ENCODE measurements at regions not wholly inside any gene's neighbourhood (a gene's known extent, or its start where the extent isn't known, plus 50 kb on each side); places are given as distances from the start of the nearest gene placed in this dataset.

DNA sequence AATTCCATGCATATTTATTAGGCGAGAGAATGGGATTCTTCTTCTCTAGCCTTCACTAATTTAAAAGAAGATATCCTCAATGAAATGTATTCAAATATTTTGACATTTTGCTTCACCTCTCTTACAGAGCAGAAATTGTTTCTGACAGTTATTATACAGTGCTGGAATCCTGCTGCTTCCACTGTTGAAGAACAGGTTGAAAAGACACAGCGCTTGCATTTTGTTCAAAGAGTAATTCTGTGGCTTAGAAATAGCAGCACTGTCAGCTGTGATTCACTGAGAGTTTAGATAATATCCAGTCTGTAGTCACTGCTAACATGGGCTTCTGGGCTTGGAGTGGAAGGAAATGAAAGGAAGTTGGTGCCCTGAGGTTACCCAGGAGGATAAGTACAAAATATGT lies 117.1 kb upstream of the FBXL4 start:
- ATAC-seq, result no peak

DNA sequence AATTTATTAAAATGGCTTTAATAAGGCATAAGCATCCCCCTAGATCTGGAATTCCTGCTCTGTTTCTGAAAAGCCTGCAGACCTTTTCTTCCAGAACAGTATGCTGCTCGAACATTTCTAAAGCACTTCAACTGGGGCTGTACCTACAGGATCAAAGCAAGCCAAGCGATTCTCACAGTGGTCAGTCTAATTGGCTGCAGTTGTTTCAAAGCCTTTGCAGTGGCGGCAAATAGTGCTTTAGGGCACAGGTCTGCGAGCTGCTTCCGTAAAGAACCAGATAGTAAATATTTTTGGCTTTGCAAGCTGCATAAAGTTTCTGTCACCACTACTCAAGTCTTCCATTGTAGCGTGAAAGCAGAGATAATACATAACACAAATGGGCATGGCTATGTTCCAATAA lies 88.9 kb upstream of the FBXL4 start:
- ATAC-seq, result no peak

DNA sequence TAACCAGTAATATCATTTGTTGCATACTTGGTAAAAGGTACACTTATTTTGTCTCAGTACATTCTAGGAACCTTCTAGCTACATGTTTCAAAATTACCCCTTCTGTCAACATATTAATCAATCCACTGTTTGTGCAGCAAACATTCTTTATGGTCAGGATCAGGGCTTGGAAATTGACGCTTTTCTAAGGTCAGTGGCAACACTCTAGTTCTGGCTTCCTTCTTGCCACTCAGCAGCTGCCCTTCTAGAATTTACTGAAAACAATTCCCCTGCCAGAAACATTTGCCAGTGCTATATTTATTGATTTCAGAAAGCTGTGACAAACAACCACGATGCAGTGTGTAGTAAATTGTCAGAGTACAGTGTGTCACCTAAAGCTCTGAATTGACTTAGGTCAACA lies 84.7 kb upstream of the FBXL4 start:
- ATAC-seq, result no peak

DNA sequence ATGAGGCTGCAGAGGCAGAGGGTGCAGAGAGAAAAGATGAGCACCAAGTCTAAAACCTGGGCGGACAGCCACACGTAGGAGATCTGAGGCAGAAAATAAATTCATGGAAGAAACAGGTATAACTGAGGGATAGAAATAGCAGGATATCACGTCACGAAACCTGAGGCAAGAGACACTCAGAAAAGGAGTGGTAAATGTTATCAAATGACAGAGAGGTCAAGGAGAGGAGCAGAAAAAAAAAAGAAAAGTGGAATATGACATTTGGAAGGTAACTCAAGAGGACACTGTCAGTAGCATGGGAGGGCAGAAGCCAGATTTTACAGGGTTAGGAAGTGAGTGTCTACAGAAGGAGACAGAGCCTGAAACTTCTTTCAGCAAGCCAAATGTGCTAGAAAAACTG lies 84.2 kb upstream of the FBXL4 start:
- no peak for ATAC-seq

DNA sequence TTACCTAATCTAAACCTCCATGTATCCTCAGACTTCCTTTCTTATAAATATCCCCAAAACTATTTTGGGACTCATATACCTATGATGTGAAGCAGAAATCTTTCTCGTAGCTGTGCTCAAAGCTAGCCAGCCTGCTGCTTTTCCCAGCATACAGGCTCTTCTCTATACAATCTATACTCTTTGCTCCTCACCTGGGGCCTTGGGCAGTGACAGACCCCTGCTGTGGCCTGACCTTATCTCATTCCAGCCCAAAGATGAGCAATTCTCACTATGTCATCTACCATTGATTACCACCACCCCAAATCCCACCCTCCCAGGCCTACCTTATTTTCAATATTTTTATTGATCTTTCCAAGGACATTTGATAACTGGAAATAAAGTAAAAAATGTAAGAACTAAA lies 83.2 kb upstream of the FBXL4 start:
- no peak for ATAC-seq

DNA sequence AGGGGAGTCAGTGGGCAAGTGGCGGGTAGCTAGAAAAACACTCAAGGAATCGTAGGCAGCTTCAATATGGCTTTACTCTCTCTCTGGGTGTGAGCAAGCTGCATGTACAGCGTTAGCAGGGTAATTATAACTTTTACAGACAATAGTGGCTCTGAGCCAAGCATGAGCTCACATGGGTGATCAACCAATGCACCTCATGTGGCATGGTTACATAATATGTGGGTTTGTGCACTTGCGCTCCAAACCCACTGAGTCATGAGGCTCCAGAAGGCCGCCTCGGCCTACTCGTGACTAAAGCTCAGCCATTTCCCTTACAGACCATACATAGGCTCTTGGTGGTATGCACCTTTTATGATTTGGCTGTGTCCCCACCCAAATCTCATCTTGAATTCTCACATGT lies 78.4 kb upstream of the FBXL4 start:
- ATAC-seq, result peak; percentile 80

DNA sequence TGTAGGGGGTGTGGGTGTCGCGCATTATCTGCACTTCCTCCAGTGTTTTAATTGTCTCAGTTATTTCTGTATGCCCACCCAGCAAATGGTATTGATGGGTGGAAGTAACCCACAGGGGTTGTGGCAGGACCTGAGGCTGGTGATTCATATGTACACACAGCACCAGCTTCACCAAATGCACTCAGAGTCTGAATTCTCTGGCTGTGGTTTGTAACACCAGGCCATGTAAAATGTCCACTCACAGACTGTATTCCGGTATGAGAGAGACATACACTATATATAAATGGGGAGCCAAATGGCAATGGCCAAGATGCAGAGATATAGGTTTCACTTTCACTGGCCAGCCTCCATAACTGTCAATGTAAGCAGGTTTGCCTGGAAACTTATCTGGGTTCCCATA lies 76.3 kb upstream of the FBXL4 start:
- no peak for ATAC-seq

DNA sequence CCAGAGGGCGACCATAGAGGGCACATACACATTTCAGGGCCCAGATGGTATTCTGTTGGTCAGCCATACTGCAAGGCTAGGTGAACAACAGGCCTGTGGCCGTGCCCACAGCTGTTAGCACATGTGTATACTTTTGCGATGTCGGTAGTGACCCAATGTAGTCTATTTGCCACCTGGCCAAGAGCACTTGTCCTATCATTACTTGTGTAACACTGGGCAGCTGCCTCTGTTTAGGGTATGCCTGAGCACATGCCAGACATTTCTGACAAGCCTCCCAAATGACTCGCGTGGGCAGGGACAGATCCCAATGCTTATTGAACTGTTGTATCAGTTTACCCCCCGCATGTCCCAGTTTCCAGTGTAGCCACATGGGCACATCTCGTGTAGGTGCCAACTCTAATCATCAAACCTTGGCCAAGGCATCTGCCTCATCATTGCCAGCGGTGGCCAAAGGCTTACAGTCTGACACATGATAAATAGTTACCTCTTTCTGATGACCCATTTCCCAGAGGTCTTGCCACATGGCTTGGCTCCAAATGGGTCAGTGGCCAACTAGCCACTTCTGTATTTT lies 74.4 kb upstream of the FBXL4 start:
- no peak for ATAC-seq

DNA sequence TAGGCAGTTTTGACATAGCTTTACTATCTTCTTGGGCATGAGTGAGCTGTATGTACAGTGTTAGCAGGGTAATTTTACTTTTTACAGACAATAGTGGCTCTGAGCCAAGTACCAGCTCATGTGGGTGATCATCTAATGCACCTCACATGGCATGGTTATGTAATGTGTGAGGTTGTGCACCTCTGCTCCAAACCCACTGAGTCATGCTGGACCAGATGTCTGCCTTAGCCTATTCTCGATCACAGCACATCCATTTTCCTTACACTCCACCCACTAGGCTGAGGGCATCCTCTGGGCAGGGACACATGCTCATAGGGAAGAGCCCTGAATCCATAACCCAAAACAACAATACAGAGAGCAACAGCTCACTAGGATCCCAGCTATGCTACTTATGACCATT lies 71.6 kb upstream of the FBXL4 start:
- no peak for ATAC-seq

DNA sequence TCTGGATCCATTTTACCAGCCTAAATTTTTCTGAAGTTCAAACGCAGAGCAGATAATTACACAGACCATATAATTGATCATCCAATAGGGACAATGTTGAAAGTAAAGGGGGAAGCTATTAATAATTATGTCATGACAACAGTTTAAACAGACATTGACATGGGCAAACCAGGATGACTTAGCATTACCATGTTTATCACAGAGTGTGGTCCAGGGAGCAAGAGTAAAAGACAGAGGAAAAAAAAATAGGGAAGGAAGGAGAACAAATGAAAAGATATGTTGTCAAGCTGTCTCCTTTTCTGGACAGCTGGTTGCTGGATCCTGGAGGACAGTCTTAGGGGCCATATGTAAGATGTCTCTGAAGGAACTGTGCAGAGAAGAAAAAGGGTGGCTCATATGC lies 69.4 kb upstream of the FBXL4 start:
- ATAC-seq, result no peak

DNA sequence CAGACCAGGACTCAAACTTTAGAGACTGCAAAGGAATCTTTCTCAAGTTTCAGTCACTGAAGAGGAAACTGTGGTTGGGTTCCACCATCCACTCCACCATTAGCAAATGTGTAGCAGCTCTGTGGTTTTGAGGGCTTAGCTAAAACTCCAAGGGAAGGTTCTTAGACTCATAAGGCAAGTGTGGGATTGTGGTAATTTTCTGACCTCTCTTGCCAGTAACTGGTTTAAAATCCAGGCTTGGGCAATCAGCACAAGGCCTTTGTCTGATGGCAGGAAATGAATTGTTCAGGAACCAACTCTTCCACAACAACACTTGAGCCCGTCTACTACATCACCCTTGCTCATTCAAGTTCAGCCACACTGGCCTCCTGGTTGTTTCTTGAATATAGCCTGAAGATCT lies 68.6 kb upstream of the FBXL4 start:
- ATAC-seq, result no peak

DNA sequence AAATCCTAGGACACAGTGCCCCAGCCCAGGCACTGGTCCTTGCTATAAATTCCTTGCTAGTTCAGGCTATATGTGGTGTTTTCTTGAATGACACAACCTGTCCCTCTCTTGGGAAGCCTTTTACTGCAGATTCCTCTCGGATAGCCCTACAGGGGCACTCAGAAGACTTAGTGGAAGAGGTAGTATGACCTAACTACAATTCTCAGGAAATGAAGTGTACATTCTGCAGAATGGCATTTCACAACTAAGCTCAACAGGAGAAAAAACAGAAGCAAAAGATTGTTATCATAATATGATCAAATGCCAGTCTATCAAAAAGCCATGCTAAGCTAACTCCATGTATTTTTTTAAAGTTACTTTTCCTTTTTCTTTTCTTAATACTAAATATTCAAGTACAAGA lies 66.3 kb upstream of the FBXL4 start:
- ATAC-seq, result no peak

DNA sequence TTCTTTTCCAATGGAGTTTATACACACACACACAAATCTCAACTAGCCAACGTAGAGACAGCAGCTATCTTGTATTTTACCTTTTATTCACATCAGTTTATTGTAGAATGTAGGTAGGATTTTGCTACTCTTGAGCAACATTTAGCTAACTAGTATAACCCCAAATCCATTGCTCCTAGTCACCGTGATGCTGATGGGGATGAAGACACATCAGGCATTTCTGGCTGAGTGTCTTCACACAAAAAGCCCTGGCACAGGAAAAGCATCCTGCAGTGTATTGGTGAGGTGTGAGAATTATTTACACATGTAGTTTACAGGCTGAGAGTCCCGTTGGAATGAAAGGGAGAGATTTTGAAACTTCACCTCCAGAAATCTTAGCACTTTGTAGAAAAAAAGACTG lies 65.9 kb upstream of the FBXL4 start:
- no peak for ATAC-seq

DNA sequence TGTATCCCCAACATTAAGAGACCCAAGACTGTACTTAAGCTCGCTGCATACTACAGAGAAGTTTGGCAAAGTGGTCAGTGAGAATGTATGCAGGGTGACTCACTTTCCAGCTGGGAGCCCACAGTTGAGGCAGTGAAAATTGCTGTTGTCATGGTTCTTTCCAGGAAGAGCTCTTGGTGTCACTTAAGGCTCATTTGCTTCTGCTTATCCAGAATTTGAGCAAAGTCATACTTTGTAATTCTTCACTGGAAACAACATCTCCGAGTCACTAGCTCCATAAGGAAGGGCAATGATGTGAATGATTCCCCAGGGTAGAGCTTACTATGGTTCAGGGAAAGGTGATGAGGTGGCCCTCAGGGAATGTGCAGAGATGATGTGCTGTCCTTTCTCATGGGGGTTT lies 65.4 kb upstream of the FBXL4 start:
- no peak for ATAC-seq

DNA sequence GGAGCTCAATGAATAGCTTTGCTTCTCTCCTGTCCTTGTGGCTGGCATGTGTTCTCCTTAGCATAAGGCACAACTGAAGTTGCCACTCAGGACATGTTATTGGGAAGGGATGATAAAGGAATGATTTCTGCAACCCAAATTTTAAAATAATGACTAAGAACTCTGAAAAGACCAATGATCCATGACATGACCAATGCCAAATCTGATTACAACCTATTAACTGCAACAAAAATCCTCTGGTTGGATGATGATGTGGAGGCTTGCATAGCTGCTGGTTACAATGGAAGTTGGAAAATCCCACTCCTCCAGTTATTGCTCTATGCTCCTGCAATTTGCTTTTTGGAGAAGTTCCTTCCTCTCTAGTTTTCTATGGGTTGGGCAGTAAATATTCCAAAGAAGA lies 63.4 kb upstream of the FBXL4 start:
- no peak for ATAC-seq

DNA sequence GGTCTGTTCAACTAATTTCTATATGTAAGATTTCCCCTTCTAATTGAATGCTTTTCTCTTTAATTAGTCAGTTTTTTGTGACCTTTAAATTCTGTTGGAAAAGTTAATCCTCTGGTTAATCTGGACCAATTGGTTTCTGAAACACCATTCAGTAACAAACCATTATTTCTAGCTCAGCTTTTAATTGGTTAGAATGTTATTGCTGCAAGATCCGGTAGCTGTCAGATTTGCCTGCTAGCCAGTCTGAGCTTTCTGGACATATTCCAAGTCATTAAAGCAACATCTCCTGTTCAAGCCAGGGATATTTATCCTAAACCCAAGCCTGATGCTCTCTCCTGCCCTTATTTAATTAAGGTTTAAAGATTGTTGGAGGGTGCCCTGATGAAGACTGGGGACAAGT lies 55.1 kb upstream of the FBXL4 start:
- no peak for ATAC-seq

DNA sequence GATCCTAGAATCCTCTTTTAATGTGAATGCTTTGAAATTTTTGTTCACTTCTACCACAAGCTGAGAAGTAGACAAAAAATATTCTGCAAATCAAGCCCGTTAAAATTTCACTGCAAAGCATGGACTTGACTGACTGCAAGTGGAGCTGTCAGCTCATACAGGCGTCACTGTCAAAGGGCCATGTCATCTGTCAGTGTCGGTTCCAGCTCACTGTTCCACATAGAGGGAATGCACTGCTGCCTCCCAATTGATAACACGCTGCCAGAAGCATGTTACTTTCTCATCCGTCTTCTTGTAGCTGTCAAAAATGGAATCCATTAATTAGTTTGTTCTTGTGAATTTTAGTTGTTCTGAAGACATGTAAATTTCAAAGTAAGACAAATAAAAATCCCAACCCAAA lies 50.4 kb upstream of the FBXL4 start:
- ATAC-seq, result no peak

Data from esophagus mucosa (tissue), 1 donor.